HCT116 (cell line): ENCODE measurements at regions not wholly inside any gene's neighbourhood (a gene's known extent, or its start where the extent isn't known, plus 50 kb on each side); places are given as distances from the start of the nearest gene placed in this dataset.

Experiments used
- ATAC-seq: fragments of 200-7000 bp; cut with Tn5 transposase; 2 replicates; pipeline ENCODE4 v1.9.1; 2020; ENCODE audit warnings: mild to moderate bottlenecking, moderate library complexity
- BruUV-seq: library from RNA; stranded (reverse); fragments of 400-500 nt; replicated peaks from 2 replicates; lab custom pipeline; 2021; lab: Mats Ljungman, UMichigan
- CTCF ChIA-PET: fragments of 300-600 bp; sonication (Branson Sonifier 250); formaldehyde crosslinking; loops from one replicate; lab custom pipeline; 2021; ENCODE audit warnings: antibody characterized with exemption; lab: Charles Lee
- POLR2A ChIA-PET: fragments of 300-600, 350-600 bp; sonication (Branson Sonifier 250); formaldehyde crosslinking; loops from one replicate; lab custom pipeline; 2021; ENCODE audit warnings: antibody characterized with exemption; lab: Charles Lee
- RAD21 ChIA-PET, 2 experiments: fragments of 300-600 bp; sonication (Branson Sonifier 250); formaldehyde crosslinking; loops; one replicate each; lab custom pipeline; 2023; ENCODE audit warnings: low total read pairs in 2 of 2; ENCODE audit not compliant: uncharacterized antibody in 2 of 2, unreplicated experiment in 2 of 2, low non-redundant PET in 1 of 2; lab: Charles Lee
- DNase-seq: peaks from one replicate; pipeline ENCODE4 v3.0.0-alpha.2; 2010; ENCODE audit warnings: low read depth, low spot score
- H2AFZ ChIP-seq: fragments of 200-600 bp; shearing (Covaris generic), sonication (generic); 2 replicates; pipeline ENCODE4 v1.6.1; 2017; ENCODE audit warnings: low read depth, mixed run types, mixed read lengths, antibody characterized with exemption, low read length; ENCODE audit not compliant: poor library complexity, severe bottlenecking
- H3K27ac ChIP-seq: 2 replicates; pipeline ENCODE4 v1.5.1; 2012; ENCODE audit warnings: low read depth, low read length
- H3K27me3 ChIP-seq: fragments of 200-600 bp; sonication (generic); 2 replicates; pipeline ENCODE4 v1.6.1; 2016; ENCODE audit warnings: mixed run types, low read length, mixed read lengths; ENCODE audit not compliant: insufficient read depth
- H3K36me3 ChIP-seq, 2 experiments: fragments of 200-500 bp in 1 of 2; fragments of 200-600 bp in 1 of 2; sonication (Bioruptor generic) in 1 of 2; sonication (generic) in 1 of 2; 2 replicates each; pipeline versions ENCODE4 v1.5.1 to v1.6.1; 2014 to 2016; ENCODE audit warnings: low read length in 2 of 2, inconsistent platforms in 1 of 2, mixed read lengths in 1 of 2, mixed run types in 1 of 2; ENCODE audit not compliant: insufficient read depth in 2 of 2, control insufficient read depth in 1 of 2
- H3K4me1 ChIP-seq, 2 experiments: fragments of 200-600 bp in 1 of 2; sonication (generic) in 1 of 2; 2 replicates each; pipeline versions ENCODE4 v1.5.1 to v1.6.1; 2012 to 2017; ENCODE audit warnings: low read length in 2 of 2, inconsistent platforms in 1 of 2, mild to moderate bottlenecking in 1 of 2, mixed read lengths in 1 of 2, mixed run types in 1 of 2, moderate library complexity in 1 of 2; ENCODE audit not compliant: insufficient read depth in 2 of 2, control insufficient read depth in 1 of 2
- H3K4me2 ChIP-seq: fragments of 200-600 bp; sonication (generic); 2 replicates; pipeline ENCODE4 v1.6.1; 2017; ENCODE audit warnings: mixed run types, low read length, mixed read lengths
- H3K4me3 ChIP-seq, 2 experiments: fragments of 200-600 bp in 1 of 2; sonication (generic) in 1 of 2; replicated peaks in 1 of 2; 2 replicates each; pipeline ENCODE4 v1.5.1; 2011 to 2016; ENCODE audit warnings: low read length in 2 of 2, control low read depth in 1 of 2, low read depth in 1 of 2, mild to moderate bottlenecking in 1 of 2, mixed read lengths in 1 of 2, mixed run types in 1 of 2
- H3K79me2 ChIP-seq: fragments of 200-600 bp; sonication (generic); 2 replicates; pipeline ENCODE4 v1.6.1; 2017; ENCODE audit warnings: mild to moderate bottlenecking, mixed run types, low read length, moderate library complexity, mixed read lengths; ENCODE audit not compliant: insufficient read depth
- H3K9ac ChIP-seq: fragments of 200-600 bp; sonication (generic); 2 replicates; pipeline ENCODE4 v1.6.1; 2016; ENCODE audit warnings: low read length, mixed read lengths
- H3K9me2 ChIP-seq: fragments of 200-600 bp; sonication (generic), shearing (Covaris generic); 2 replicates; pipeline ENCODE4 v1.6.1; 2017; ENCODE audit warnings: mixed run types, mild to moderate bottlenecking, moderate library complexity; ENCODE audit not compliant: insufficient read depth
- H3K9me3 ChIP-seq, 2 experiments: fragments of 200-500 bp in 1 of 2; fragments of 200-600 bp in 1 of 2; sonication (Bioruptor generic) in 1 of 2; sonication (generic) in 1 of 2; 2 replicates each; pipeline ENCODE4 v1.6.1; 2014 to 2017; ENCODE audit warnings: low read length in 2 of 2, mixed read lengths in 2 of 2, inconsistent platforms in 1 of 2, low read depth in 1 of 2, mild to moderate bottlenecking in 1 of 2, mixed run types in 1 of 2, moderate library complexity in 1 of 2; ENCODE audit not compliant: control insufficient read depth in 1 of 2, insufficient read depth in 1 of 2
- H4K20me1 ChIP-seq: fragments of 200-600 bp; sonication (generic), shearing (Covaris generic); 2 replicates; pipeline ENCODE4 v1.6.1; 2017; ENCODE audit warnings: mixed run types, mild to moderate bottlenecking, moderate library complexity; ENCODE audit not compliant: insufficient read depth
- ATF3 ChIP-seq: IDR thresholded peaks from 2 replicates; pipeline ENCODE4 v1.6.1; 2012
- EGR1 ChIP-seq: IDR thresholded peaks from 2 replicates; pipeline ENCODE4 v1.6.1; 2012; ENCODE audit warnings: low read depth
- ELF1 ChIP-seq: IDR thresholded peaks from 2 replicates; pipeline ENCODE4 v1.6.1; 2012; ENCODE audit warnings: low read depth, borderline replicate concordance
- EZH2 ChIP-seq: fragments of 200-600 bp; sonication (generic); IDR thresholded peaks from 2 replicates; pipeline ENCODE4 v1.6.1; 2017; ENCODE audit warnings: antibody characterized with exemption, mixed run types
- FOSL1 ChIP-seq: IDR thresholded peaks from 2 replicates; pipeline ENCODE4 v1.6.1; 2012; ENCODE audit warnings: low read depth
- JUND ChIP-seq: IDR thresholded peaks from 2 replicates; pipeline ENCODE4 v1.6.1; 2012
- POLR2A ChIP-seq: IDR thresholded peaks from 2 replicates; pipeline ENCODE4 v1.7.0; 2011; ENCODE audit warnings: borderline replicate concordance; ENCODE audit not compliant: insufficient read depth, insufficient read length; ENCODE audit errors: extremely low read depth
- POLR2AphosphoS5 ChIP-seq: IDR thresholded peaks from 2 replicates; pipeline ENCODE4 v1.6.1; 2011; ENCODE audit warnings: mild to moderate bottlenecking, low read depth, low read length, moderate library complexity
- RAD21 ChIP-seq: IDR thresholded peaks from 2 replicates; pipeline ENCODE4 v1.6.1; 2012; ENCODE audit warnings: low read depth, mild to moderate bottlenecking
- REST ChIP-seq: IDR thresholded peaks from 2 replicates; pipeline ENCODE4 v1.6.1; 2012; ENCODE audit warnings: low read depth
- SIN3A ChIP-seq: IDR thresholded peaks from 2 replicates; pipeline ENCODE4 v1.6.1; 2012; ENCODE audit warnings: low read depth
- YY1 ChIP-seq: IDR thresholded peaks from 2 replicates; pipeline ENCODE4 v1.6.1; 2011; ENCODE audit warnings: low read length, low read depth, moderate library complexity, mild to moderate bottlenecking; ENCODE audit not compliant: insufficient replicate concordance; ENCODE audit errors: extremely low read depth
- intact Hi-C: fragments of 100-400 bp; cut with micrococcal nuclease; formaldehyde crosslinking; loops from 2 replicates; pipeline ENCODE4 v1.10.0; 2022

- Histone ChIP-seq H3K4me1 (no peaks in the 10 kb centered on the region), H2AFZ (no peak overlapping the region), H3K79me2 (no peaks in the 10 kb centered on the region), H3K4me3 (no peak overlapping the region), H4K20me1 (no peaks in the 10 kb centered on the region), H3K9ac (no peak overlapping the region), H3K9me2 (no peaks in the 10 kb centered on the region), H3K27ac (no peak overlapping the region), H3K36me3 (no peaks in the 10 kb centered on the region), H3K4me2 (no peak overlapping the region), H3K27me3 (peaks cover 48% of the 10 kb centered on the region), H3K9me3 (no peaks in the 10 kb centered on the region)
- ChIA-PET CTCF (no interaction called here), RAD21 (no interaction called here), POLR2A (no interaction called here)
- intact Hi-C loops, result no loop called here
- no peak for TF ChIP-seq POLR2A
- TF ChIP-seq JUND, result no peak
- no peak for TF ChIP-seq SIN3A
- no peak for TF ChIP-seq EGR1
- TF ChIP-seq POLR2AphosphoS5, result no peak
- TF ChIP-seq EZH2, result no peak
- TF ChIP-seq ELF1, result no peak
- TF ChIP-seq ATF3, result no peak
- TF ChIP-seq YY1, result no peak
- ATAC-seq (no peak), DNase-seq (no peak)
- BruUV-seq, result no TSS peak
Measured at GRCh38 chr20:51080516-51080915, 57.6 kb upstream of the KCNG1 start.

- no peaks in the 10 kb centered on the region for H4K20me1 ChIP-seq
- DNase-seq, result no peak
- no peak overlapping the region for H3K4me3 ChIP-seq
- no peak overlapping the region for H3K27ac ChIP-seq
- no peaks in the 10 kb centered on the region for H3K79me2 ChIP-seq
- no peaks in the 10 kb centered on the region for H3K36me3 ChIP-seq
- H3K9me2 ChIP-seq, result no peaks in the 10 kb centered on the region
- ChIA-PET POLR2A (no interaction called here), RAD21 (no interaction called here)
- H3K4me1 ChIP-seq, result no peaks in the 10 kb centered on the region
- no TSS peak for BruUV-seq
- no peak for ATAC-seq
- H3K9me3 ChIP-seq, result no peaks in the 10 kb centered on the region
- H2AFZ ChIP-seq, result no peak overlapping the region
- H3K27me3 ChIP-seq, result peaks cover 38% of the 10 kb centered on the region
- no peak for TF ChIP-seq REST
- no peak for TF ChIP-seq FOSL1
- TF ChIP-seq RAD21, result no peak
- no peak for TF ChIP-seq ATF3
- TF ChIP-seq, all 23 proteins: peak for 0
- no peak overlapping the region for H3K4me2 ChIP-seq
- intact Hi-C loops, result no loop called here
- no peak overlapping the region for H3K9ac ChIP-seq
- CTCF ChIA-PET, result no interaction called here
Measured at GRCh38 chr20:51079488-51079887, 56.6 kb upstream of the KCNG1 start.
